SK-N-SH treated with all-trans-retinoic acid at 6 μM for 48 hours (cell line): ENCODE measurements at regions not wholly inside any gene's neighbourhood (a gene's known extent, or its start where the extent isn't known, plus 50 kb on each side); places are given as distances from the start of the nearest gene placed in this dataset.

Experiments used
- ARNTL ChIP-seq: fragments of 450-650 bp; formaldehyde crosslinking; IDR thresholded peaks from 2 replicates; pipeline ENCODE4 v1.5.0; 2020; ENCODE audit warnings: low read depth, mild to moderate bottlenecking, moderate library complexity, borderline replicate concordance
- GLIS3 ChIP-seq: fragments of 250-450 bp; sonication (Bioruptor Pico); IDR thresholded peaks from 2 replicates; pipeline ENCODE4 v1.5.0; 2020; ENCODE audit warnings: mild to moderate bottlenecking, moderate library complexity
- OSR1 ChIP-seq: fragments of 250-450 bp; sonication (Bioruptor Pico); IDR thresholded peaks from 2 replicates; pipeline ENCODE4 v1.8.0; 2022; ENCODE audit warnings: moderate library complexity, mild to moderate bottlenecking, inconsistent platforms
- RARB ChIP-seq: fragments of 250-450 bp; sonication (Bioruptor Pico); IDR thresholded peaks from 2 replicates; pipeline ENCODE4 v1.8.0; 2021; ENCODE audit warnings: mild to moderate bottlenecking, moderate library complexity
- TCF4 ChIP-seq: fragments of 250-450 bp; sonication (Bioruptor Pico); IDR thresholded peaks from 2 replicates; pipeline ENCODE4 v1.8.0; 2021; ENCODE audit warnings: mild to moderate bottlenecking, moderate library complexity, borderline replicate concordance
- TOX ChIP-seq: fragments of 250-450 bp; sonication (Bioruptor Pico); IDR thresholded peaks from 2 replicates; pipeline ENCODE4 v1.8.0; 2021; ENCODE audit warnings: mild to moderate bottlenecking, moderate library complexity, borderline replicate concordance
- ZFP3 ChIP-seq: fragments of 250-450 bp; sonication (Bioruptor Pico); IDR thresholded peaks from 2 replicates; pipeline ENCODE4 v1.5.0; 2020; ENCODE audit warnings: mild to moderate bottlenecking, moderate library complexity
- ZFP30 ChIP-seq: fragments of 450-650 bp; formaldehyde crosslinking; IDR thresholded peaks from 2 replicates; pipeline ENCODE4 v1.5.0; 2022; ENCODE audit warnings: mild to moderate bottlenecking, moderate library complexity
- ZNF70 ChIP-seq: fragments of 450-650 bp; formaldehyde crosslinking; IDR thresholded peaks from 2 replicates; pipeline ENCODE4 v1.5.0; 2020; ENCODE audit warnings: mild to moderate bottlenecking, moderate library complexity
- TF ChIP-seq, protein P1 (sequence below): fragments of 250-450 bp; sonication (Bioruptor Pico); IDR thresholded peaks from 2 replicates; pipeline ENCODE4 v1.8.0; 2020; ENCODE audit warnings: mild to moderate bottlenecking, moderate library complexity, borderline replicate concordance
- TF ChIP-seq, protein P2 (sequence below): fragments of 250-450 bp; sonication (Bioruptor Pico); IDR thresholded peaks from 2 replicates; pipeline ENCODE4 v1.5.1; 2021; ENCODE audit warnings: mild to moderate bottlenecking, moderate library complexity
- TF ChIP-seq, protein P3 (sequence below): fragments of 250-450 bp; sonication (Bioruptor Pico); IDR thresholded peaks from 2 replicates; pipeline ENCODE4 v1.8.0; 2021; ENCODE audit warnings: low read depth, mild to moderate bottlenecking, moderate library complexity, borderline replicate concordance

DNA sequence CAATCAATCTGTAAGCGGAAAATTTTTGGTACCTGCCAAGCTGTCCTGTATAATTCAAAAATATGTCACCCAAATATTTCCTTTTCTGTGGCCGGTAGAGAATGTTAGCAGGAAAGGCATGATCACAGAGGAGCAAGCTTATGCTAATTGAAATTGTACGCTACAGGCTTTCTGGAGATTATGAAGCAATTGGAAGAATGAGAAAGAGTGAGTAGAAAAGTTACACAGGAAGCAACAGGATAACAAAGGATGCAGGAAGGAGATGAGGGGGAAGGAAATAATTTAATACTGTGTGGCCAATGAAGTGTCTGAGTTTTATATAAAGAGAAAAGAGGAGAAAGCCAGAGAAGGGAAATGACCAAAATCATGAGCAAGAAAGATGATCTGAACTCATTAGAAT lies 627.2 kb upstream of the STXBP6 start:
- TF ChIP-seq ZFP30 (CRISPR knock-in tag) (no peak), ARNTL (CRISPR knock-in tag) (no peak), TOX (CRISPR knock-in tag) (no peak), GLIS3 (CRISPR knock-in tag) (no peak), TCF4 (no peak), ZNF70 (CRISPR knock-in tag) (no peak), ZFP3 (CRISPR knock-in tag) (no peak), RARB (CRISPR knock-in tag) (no peak), OSR1 (CRISPR knock-in tag) (no peak)
- TF ChIP-seq, protein P1, sequence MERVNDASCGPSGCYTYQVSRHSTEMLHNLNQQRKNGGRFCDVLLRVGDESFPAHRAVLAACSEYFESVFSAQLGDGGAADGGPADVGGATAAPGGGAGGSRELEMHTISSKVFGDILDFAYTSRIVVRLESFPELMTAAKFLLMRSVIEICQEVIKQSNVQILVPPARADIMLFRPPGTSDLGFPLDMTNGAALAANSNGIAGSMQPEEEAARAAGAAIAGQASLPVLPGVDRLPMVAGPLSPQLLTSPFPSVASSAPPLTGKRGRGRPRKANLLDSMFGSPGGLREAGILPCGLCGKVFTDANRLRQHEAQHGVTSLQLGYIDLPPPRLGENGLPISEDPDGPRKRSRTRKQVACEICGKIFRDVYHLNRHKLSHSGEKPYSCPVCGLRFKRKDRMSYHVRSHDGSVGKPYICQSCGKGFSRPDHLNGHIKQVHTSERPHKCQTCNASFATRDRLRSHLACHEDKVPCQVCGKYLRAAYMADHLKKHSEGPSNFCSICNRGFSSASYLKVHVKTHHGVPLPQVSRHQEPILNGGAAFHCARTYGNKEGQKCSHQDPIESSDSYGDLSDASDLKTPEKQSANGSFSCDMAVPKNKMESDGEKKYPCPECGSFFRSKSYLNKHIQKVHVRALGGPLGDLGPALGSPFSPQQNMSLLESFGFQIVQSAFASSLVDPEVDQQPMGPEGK: no peak
- TF ChIP-seq, protein P2, sequence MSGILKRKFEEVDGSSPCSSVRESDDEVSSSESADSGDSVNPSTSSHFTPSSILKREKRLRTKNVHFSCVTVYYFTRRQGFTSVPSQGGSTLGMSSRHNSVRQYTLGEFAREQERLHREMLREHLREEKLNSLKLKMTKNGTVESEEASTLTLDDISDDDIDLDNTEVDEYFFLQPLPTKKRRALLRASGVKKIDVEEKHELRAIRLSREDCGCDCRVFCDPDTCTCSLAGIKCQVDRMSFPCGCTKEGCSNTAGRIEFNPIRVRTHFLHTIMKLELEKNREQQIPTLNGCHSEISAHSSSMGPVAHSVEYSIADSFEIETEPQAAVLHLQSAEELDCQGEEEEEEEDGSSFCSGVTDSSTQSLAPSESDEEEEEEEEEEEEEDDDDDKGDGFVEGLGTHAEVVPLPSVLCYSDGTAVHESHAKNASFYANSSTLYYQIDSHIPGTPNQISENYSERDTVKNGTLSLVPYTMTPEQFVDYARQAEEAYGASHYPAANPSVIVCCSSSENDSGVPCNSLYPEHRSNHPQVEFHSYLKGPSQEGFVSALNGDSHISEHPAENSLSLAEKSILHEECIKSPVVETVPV (CRISPR knock-in tag): no peak
- TF ChIP-seq, protein P3, sequence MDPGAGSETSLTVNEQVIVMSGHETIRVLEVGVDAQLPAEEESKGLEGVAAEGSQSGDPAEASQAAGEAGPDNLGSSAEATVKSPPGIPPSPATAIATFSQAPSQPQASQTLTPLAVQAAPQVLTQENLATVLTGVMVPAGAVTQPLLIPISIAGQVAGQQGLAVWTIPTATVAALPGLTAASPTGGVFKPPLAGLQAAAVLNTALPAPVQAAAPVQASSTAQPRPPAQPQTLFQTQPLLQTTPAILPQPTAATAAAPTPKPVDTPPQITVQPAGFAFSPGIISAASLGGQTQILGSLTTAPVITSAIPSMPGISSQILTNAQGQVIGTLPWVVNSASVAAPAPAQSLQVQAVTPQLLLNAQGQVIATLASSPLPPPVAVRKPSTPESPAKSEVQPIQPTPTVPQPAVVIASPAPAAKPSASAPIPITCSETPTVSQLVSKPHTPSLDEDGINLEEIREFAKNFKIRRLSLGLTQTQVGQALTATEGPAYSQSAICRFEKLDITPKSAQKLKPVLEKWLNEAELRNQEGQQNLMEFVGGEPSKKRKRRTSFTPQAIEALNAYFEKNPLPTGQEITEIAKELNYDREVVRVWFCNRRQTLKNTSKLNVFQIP (CRISPR knock-in tag): no peak
